ENCODE measurements at regions not wholly inside any gene's neighbourhood (a gene's known extent, or its start where the extent isn't known, plus 50 kb on each side); places are given as distances from the start of the nearest gene placed in this dataset.
"Not testable (repeated sequence)": the region's sequence is repeated elsewhere in the genome, so short reads cannot be mapped to it uniquely, and the experiment has no call there.

DNA sequence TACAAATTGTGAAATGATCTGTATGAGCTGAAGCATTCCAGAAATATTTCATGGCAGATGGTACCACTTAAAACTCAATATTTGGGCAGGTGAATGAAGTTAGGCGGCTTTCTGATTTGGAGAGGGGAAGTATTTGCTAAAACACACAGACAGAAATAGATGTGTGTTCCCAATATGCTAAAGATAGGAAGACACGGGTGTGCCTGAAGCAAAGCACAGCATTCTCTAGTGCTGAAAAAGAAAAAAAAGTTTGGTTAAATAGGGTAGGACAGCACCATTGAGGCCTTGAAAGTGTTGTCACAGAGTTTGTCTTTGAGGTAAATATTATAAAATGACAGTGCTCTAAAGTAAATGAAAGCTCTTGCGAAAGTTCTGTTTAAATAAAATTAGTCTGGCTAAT is 252.2 kb upstream of the HSF2 start:
- DNase-seq (ENCODE audit: low read depth): no peak

DNA sequence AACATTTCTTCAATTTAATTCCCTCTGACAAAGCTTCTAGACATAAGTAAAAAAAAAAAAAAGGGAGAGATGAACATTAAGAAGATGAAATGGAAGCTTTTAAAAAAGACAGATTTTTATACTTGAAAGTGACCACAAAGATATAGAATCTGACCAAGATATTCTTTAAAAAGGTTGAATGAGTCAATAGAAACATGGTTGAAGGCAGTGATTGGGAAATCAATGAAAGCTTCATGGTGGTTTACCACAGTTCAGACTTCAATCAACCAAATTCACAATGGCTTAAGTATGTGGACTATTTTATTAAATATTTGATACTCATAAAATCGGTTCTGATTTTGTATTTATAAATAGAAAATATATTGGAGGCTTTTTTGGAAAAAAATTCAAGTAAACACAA is 248.4 kb upstream of the HSF2 start:
- no peak for DNase-seq (ENCODE audit: low read depth)

DNA sequence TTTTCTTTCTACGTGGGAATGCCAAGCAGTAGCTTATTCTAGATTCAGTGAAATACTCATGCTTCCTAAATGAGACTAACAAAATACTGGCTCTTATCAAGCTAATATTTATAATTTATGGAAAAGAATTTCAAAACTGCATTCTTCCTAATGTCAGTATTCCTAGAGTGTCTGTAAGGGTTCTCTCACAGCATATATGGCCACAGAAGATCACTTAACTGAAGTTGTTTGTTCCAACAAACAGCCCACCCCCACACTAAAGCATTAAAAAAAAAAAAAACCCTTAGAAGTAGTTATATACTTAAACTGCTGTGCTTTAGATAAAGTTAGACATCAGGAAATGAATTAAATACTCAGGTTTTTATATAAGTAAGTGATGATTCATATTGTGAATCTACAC is 247.7 kb upstream of the HSF2 start:
- no peak for DNase-seq (ENCODE audit: low read depth)

DNA sequence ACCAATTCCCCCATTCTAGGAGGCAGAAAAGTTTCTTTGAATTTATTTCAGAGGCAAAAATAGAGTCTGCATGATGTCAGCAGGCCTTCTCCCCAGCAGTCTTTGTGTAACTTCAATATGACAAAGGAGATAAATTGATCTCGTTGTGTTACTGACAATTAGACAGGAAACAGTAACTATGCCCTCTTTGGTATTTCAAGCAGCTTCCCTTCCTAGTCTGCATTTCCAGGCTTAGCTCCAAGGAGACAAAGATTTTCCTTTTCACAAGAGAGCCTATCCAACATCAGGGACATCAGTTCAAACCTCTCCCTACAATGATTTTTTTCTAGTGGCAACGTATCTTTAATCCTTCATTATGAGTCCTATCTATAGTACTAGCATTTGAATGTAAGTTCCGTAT is 245.9 kb upstream of the HSF2 start:
- no peak for DNase-seq (ENCODE audit: low read depth)

DNA sequence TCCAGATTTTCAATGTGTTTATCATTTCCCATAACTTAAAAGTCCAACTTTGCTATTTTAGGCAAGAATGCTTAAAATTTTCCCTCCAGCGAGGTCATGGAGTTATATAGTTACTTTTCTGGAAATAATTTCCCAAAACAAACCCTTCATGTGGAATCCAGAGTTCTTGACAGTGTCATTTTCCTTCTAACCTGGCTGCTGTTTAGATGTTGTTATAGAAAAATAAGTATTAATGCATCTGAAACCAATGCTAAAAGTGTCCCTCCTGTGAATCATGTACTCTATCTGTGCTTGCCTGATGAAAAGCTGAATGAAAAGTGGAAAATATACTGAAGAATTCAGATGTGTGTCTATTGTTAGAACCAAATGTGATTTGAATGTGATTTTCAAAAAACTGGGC is 245.3 kb upstream of the HSF2 start:
- no peak for DNase-seq (ENCODE audit: low read depth)

DNA sequence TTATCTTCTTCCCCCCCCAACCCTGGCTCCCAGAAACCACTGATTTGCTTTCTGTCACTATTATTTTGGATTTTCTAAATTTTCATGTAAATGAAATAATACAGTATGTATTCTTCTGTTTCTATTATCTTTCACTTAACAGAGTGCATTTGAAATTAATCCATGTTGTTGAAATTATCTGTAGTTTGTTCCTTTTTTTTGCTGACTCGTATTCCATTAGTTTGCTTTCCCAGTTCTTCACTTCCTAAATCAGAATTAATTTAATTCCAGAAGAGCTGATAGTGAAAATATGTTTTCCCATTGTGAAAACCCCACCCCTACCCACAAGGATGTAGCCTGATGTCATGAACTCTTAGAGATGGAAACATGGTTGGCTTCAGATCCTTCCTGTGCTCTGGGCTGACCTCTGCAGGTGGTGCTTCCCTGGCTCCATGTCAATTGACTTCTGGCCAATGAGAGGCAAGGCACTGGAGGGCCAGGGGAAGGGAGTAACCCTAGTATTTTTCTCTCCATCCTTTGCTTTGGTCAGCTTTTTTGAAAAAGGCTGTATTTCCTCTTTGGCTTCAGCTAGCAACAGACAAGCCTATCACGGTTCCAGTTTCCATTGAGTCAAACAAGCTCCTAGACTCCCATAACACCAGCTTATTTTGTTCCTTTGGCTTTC is 244.4 kb upstream of the HSF2 start:
- DNase-seq (ENCODE audit: low read depth): peak; percentile 3

DNA sequence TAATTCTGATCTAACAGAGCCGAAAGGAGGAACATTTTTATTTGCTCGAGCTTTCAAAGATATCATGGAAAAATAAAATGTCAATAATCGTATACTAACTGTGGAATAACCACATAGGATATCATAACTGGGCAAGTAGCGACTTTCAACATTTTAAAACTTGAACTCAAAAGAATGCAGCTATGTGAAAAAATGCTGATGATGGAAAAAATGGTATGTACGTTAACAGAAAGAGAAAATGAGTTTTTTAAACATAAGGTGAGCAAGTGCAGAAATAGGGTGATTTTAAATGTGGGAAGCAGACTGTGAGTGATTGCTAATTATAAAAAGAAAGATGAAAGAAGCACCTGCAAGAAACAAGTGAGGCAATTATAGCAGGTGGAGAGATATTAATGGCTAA is 238.3 kb upstream of the HSF2 start:
- no peak for DNase-seq (ENCODE audit: low read depth)

DNA sequence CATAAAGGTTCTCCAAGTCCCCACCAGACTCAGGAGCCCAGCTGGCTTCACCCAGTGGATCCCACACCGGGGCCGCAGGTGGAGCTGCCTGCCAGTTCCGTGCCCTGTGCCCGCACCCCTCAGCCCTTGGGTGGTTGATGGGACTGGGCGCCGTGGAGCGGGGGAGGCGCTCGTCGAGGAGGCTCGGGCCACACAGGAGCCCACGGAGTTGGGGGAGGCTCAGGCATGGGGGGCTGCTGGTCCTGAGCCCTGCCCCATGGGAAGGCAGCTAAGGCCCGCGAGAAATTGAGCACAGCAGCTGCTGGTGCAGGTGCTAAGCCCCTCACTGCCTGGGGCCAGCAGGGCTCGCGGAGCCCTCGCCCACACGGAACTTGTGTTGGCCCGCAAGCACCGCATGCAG is 234.4 kb upstream of the HSF2 start:
- no peak for DNase-seq (ENCODE audit: low read depth)

DNA sequence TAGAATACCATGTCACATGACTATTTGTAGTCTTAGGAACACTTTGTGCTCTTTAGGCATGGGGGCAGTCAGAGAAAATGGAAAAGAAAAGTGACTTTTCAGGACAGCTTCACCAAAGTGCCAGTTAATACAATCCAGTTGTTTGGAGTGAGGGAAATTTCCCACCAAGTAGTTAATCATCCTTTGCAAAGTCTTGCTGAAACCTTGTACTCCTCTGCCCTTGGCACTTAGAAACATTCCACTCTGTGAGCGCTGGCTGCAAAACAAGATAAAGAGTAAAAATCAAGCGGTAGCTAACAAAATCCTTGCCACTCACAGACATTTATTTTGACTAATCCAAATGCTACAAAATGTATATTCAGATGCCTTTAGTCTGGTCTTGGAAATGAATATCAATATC is 229.2 kb upstream of the HSF2 start:
- DNase-seq (ENCODE audit: low read depth): no peak

DNA sequence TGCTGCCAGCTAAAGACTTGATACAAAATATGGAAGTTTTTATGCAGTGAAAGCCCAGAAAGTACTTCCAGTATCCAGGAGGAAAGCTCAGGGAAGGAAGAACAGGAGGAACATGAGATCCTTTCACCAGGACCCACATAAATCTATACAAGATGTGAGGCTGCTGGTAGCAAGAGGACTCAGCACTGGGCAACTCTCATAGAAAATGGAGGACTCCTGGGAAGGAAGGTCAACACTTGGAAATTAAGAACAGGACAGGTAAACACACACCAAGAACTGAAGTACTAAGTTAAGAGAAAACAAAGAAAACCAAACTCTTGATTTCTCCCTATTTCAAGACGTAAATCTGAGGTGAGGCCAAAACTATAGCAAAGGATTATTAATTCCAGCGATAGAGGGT is 220.5 kb upstream of the HSF2 start:
- no peak for DNase-seq (ENCODE audit: low read depth)

DNA sequence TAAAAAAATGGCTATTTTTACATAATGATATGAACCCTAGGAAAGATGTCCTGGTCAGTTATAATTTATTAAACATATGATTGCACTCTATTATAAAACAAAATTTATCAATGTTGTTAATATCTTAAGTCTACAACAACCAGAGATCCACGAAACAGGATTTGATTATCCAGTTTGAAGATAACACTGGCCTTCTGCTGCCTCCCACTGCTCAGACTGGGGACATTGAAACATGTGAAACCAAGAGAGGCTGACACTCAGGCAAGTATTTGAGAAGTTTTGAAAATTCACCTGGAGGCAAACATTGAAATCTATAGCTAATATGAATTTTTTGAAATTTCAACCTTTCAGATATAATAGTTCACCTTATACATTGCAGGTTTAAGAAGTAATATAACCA is 219.3 kb upstream of the HSF2 start:
- peak; percentile 22 for DNase-seq (ENCODE audit: low read depth)

DNA sequence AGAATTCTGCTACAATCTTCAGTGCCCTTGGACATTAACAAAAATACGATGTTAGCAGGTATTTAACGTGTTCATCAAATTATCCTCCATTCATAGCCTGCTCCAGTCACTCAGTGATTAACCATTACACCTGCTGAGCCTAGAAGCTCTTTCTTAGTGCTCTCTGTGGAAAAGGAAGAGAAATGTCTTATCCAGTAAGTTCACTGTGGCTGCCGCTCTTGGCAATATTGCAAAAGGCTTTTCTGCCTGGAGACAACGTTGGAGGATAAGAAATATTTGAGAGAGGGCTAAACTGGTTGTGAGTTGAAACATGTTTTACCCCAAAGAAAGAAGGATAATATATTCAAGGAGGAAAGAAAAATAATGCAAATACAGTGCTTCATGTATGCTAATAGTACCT is 217.4 kb upstream of the HSF2 start:
- DNase-seq (ENCODE audit: low read depth): no peak

DNA sequence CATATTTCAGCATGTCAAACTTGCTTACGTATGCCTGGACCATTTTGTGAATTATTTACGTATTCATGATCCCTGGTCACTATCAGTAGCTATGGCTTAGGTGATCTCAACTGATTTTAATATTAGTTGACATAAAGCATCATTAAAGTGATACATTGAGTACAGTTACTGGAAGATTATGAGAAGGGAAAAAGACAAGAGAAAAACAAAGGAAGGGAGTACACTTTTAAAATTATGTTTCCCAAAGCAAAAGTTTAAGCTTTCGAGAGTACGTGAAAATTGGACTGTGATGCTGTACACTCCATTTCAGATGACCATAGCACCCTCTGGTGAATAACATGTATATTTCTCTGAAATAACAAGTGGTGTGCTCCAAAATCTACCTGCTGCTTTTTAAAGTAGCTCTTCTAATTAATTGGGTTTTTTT is 215.0 kb upstream of the HSF2 start:
- peak; percentile 36 for DNase-seq (ENCODE audit: low read depth)

DNA sequence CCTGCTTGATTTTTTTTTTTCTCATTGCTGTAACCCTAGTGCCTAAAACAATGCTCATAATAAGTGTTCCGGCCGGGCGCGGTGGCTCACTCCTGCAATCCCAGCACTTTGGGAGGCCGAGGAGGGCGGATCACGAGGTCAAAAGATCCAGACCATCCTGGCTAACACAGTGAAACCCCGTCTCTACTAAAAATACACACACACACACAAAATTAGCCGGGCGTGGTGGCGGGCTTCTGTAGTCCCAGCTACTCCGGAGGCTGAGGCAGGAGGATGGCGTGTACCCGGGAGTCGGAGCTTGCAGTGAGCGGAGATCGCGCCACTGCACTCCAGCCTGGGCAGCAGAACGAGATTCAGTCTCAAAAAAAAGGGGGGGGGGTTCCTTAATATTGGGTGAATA is 214.0 kb upstream of the HSF2 start:
- DNase-seq (ENCODE audit: low read depth): not testable (repeated sequence)

DNA sequence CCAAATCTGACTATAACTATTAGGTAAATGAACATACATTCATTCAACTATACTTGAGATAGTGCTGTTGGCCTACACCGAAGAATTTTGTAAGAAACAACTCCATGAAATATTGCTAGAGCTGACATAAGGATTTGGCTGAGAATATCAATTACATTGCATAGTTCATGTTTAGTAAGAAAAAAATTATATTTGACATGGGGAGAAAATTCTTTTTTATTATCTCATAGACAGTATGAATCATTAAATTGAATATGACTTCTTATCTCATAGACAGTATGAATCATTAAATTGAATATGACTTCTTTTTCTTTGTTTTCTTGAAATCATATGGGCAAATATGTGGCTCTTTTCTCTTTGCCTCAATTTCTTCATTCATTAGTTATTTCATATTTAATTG is 212.3 kb upstream of the HSF2 start:
- DNase-seq (ENCODE audit: low read depth): no peak

DNA sequence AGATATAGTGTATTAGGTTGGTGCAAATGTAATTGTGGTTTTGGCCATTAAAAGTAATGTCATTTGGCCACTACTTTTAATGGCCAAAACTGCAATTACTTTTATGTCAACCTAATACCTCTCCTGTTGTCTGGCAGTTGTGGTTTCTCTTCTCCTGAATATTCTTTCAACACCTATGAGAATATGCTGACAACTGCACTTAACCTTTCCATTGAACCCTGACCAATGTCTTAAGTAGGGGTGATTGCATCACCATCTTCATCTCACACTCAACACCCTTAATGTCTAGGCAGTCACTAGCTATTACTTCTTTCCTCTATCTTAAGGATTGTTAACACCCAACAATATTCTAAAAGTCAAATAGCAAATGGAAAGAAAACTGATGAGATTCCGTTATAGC is 200.5 kb upstream of the HSF2 start:
- DNase-seq (ENCODE audit: low read depth): no peak

DNA sequence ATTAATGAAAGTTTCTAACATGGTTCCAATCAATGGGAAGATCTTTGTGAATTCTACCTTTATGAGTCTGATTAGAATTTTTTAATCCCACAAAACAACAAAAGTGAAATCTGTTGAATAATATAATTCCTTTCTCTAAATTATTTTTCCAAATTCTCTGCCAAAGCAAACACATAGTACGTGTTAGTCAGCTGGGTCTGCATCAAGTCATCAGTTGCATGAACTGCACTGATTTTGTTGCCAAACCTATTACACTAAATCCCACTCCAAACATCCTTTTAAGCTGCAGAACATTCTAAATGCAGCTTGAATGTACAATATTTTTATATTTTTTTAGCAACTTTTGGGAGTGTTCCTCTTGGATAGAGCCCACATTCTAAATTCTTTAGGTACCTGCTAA is 199.0 kb upstream of the HSF2 start:
- no peak for DNase-seq (ENCODE audit: low read depth)

DNA sequence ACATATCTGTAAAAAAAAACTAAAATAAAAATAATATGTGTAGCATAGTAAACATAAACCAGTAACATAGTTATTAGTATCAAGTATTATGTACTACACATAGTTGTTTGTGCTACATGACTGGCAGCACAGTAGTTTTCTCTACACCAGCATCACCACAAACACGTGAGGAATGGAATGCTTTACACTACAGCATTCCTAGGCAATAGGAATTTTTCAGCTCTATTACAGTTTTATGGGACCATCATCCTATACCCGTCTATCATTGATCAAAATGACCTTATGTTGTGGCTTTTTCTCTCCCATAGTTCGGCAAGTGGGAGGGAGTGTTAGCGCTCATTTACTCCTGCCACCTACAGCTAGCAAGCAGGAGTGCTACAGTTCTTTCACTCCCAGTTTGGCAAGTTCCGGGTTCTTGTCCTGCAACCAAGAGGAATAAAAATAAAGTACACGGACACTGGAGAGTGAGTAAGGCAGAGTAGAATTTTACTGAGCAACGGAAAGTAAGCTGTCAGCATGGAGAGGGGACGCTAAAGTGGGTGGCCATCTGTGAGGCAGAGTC is 196.8 kb upstream of the HSF2 start:
- no peak for DNase-seq (ENCODE audit: low read depth)

DNA sequence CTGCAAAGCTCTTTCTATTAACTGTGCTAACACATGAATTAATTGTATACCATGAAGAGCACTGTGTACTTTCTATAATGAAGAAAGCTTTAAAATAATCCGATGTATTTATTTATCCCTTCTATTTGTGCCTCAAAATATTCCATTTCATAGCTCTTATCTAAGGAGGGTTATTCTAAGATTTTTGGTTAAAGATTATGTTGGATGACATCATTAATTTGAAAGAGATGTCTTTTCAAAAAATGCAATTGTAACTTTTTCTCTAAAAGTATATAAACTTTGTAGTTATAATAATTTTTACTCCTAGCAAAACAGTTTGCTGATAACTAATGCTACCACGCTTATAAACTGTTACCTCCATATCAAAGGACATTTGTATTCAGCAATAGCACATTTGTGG is 192.4 kb upstream of the HSF2 start:
- no peak for DNase-seq (ENCODE audit: low read depth)

DNA sequence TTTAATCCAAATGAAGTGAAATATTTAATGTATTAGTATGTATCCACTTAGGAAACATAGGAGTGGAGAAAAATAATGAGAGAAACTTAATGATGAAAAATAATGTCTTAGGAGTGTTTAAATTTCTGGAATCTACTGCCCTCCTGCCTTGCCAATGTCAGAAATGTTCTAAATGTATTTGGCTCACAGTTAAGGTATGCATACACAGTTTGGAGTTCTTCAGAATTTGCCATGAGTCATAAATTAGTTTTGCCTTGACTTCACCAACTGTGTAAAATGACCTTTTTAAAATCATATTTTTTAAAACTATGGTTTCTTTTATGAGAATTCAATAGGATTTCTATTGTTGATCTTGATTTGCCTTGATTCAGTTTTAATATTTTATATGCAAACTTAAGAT is 191.7 kb upstream of the HSF2 start:
- DNase-seq (ENCODE audit: low read depth): no peak

DNA sequence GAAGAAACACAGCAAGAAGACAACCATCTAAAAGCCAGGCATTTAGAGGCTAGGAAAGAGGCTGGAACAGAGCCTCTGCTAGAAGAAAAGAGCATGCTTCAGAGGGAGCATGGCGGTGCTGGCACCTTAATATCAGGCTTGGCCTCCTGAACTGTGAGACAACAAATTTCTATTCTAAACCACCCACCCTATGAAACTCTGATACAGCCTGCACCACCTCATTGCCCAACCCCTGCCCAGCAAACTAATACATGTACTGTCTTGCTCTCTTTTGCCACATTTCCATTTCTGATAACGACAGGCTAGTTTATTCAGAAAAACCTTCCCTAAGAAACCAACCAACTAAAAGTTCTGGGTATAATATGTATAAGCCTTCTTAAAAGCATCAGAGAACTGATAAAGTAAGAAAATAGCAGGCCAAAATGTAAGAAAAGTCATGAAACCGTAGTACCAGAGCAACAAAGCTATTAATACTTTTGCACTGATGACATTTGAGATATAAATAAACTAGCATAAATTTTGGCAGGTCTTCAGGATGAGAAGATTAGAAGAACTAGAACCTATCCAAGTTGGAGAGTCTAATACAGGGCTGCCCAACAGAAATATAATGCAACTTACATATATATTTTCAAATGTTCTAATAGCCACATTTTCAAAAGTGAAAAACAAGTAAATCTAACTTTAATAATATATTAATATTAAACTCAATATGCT is 184.7 kb upstream of the HSF2 start:
- peak; percentile 28 for DNase-seq (ENCODE audit: low read depth)

DNA sequence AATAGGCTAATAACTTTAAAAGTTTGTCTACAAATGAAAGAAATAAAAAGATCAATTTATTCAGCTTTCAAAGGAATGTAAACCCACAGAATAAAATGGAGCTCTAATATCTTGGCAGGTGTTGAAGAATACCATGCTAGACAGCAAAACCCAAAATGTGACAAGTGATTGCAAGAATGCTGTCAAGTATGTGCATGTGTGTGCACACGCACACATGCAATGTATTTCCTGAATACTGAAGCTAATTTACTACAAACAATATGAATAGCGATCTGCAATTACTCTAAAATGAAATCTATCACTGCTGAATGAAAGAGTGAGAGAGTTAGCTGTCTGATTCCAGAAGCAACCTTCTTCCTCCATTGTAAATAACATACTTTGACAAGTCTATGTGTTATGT is 179.2 kb upstream of the HSF2 start:
- no peak for DNase-seq (ENCODE audit: low read depth)

DNA sequence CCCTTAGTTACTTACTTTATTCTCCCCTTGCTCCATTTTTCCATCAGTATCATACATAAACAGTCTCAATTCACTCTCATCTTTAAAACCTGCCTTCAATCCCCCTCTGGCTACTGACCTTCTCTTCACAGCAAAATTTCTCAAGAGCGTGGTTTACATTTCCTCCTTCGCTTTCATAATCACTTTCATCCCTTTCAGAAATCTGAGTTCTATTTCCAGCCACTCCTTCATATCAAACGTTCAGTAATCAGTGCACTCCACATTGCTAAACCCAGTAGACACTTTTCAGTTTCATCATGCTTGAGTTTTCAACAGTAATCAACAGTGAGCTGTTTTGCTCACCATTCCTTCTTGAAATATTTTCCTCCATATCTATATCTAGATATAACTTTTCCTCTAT is 176.7 kb upstream of the HSF2 start:
- DNase-seq (ENCODE audit: low read depth): no peak
